D721Med (cell line): ENCODE measurements at regions not wholly inside any gene's neighbourhood (a gene's known extent, or its start where the extent isn't known, plus 50 kb on each side); places are given as distances from the start of the nearest gene placed in this dataset.

Experiments
- DNase-seq: peaks from one replicate; pipeline ENCODE4 v3.0.0; 2011; ENCODE audit warnings: low spot score; ENCODE audit not compliant: insufficient read length
- FAIRE-seq: peaks from 2 replicates; lab custom pipeline; 2011; peaks lifted over from hg19 to GRCh38; lab: Jason Lieb, UNC
- CTCF ChIP-seq: IDR thresholded peaks from 2 replicates; pipeline ENCODE4 v1.5.1; 2012; ENCODE audit warnings: mild to moderate bottlenecking, control low read depth; ENCODE audit not compliant: insufficient read depth; ENCODE audit errors: missing control alignments

GRCh38 chr4:159410076-159410777, 307.3 kb downstream of the RAPGEF2 start:
- TF ChIP-seq CTCF, result no peak
- DNase-seq, result no peak
- FAIRE-seq, result no peak

- no peak for DNase-seq
- TF ChIP-seq CTCF, result no peak
- FAIRE-seq, result no peak
Observed at GRCh38 chr4:159410891-159411290, 308.0 kb downstream of the RAPGEF2 start.

- DNase-seq, result no peak
- no peak for FAIRE-seq
- no peak for TF ChIP-seq CTCF
Observed at GRCh38 chr4:159413306-159413943, 310.5 kb downstream of the RAPGEF2 start.

GRCh38 chr4:159414305-159414704, 311.4 kb downstream of the RAPGEF2 start:
- FAIRE-seq, result no peak
- TF ChIP-seq CTCF, result no peak
- no peak for DNase-seq

- FAIRE-seq, result no peak
- DNase-seq, result no peak
- no peak for TF ChIP-seq CTCF
Observed at GRCh38 chr4:159416073-159416472, 313.2 kb downstream of the RAPGEF2 start.

- DNase-seq (no peak), FAIRE-seq (no peak)
- no peak for TF ChIP-seq CTCF
Observed at GRCh38 chr4:159416996-159417395, 314.1 kb downstream of the RAPGEF2 start.
